Ectodermal cell (in vitro differentiated cells): ENCODE measurements at regions not wholly inside any gene's neighbourhood (a gene's known extent, or its start where the extent isn't known, plus 50 kb on each side); places are given as distances from the start of the nearest gene placed in this dataset.
"Not testable (repeated sequence)": the region's sequence is repeated elsewhere in the genome, so short reads cannot be mapped to it uniquely, and the experiment has no call there.

Source experiments
- H3K27ac ChIP-seq: 2 replicates; pipeline ENCODE4 v1.7.0; 2013; ENCODE audit warnings: mild to moderate bottlenecking, low read depth, low read length; ENCODE audit not compliant: insufficient read depth, poor library complexity, severe bottlenecking
- H3K27me3 ChIP-seq: 2 replicates; pipeline ENCODE4 v1.7.0; 2013; ENCODE audit warnings: mild to moderate bottlenecking, low read length; ENCODE audit not compliant: insufficient read depth, control insufficient read depth, poor library complexity, severe bottlenecking
- H3K36me3 ChIP-seq: one replicate; pipeline ENCODE4 v1.7.0; 2013; ENCODE audit warnings: low read length; ENCODE audit not compliant: control insufficient read depth, insufficient read depth
- H3K4me1 ChIP-seq: one replicate; pipeline ENCODE4 v1.7.0; 2013; ENCODE audit warnings: low read length; ENCODE audit not compliant: control insufficient read depth, insufficient read depth
- H3K4me3 ChIP-seq: 2 replicates; pipeline ENCODE4 v1.7.0; 2013; ENCODE audit warnings: low read depth, low read length, control low read depth; ENCODE audit not compliant: insufficient read depth
- H3K9me3 ChIP-seq: 2 replicates; pipeline ENCODE4 v1.7.0; 2013; ENCODE audit warnings: mild to moderate bottlenecking, low read length, moderate library complexity; ENCODE audit not compliant: control insufficient read depth
- WGBS, 2 experiments: methylation state at CpG; one replicate each; pipeline ENCODE4 v1.1.7; 2013; ENCODE audit warnings: missing lambda C conversion rate in 2 of 2; 5-methylcytosine and 5-hydroxymethylcytosine counted together

- no peaks in the 10 kb centered on the region for H3K9me3 ChIP-seq
- no peaks in the 10 kb centered on the region for H3K27me3 ChIP-seq
Observed at GRCh38 chr1:195867638-195868037, 740.6 kb downstream of the KCNT2 start.

DNA sequence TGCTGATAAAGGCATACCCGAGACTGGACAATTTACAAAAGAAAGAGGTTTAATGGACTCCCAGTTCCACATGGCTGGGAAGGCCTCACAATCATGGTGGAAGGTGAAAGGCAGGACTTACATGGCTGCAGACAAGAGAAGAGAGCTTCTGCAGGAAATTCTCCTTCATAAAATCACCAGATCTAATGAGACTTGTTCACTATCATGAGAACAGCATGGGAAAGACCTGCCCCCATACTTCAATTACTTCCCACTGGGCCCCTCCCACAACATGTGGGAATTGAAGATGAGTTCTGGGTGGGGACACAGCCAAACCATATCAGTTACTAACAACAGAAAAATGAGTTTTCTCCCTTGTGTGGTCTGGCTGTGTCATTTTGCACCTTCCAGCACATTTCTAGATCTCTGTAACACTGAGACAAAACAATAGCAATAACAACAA, 741.4 kb downstream of the KCNT2 start:
- Histone ChIP-seq H3K36me3 (no peaks in the 10 kb centered on the region), H3K27me3 (no peaks in the 10 kb centered on the region), H3K27ac (no peak overlapping the region), H3K4me1 (no peaks in the 10 kb centered on the region), H3K4me3 (no peak overlapping the region), H3K9me3 (no peaks in the 10 kb centered on the region)
- WGBS, 2 experiments: 94% methylated on average over 1 of the region's 1 CpG

More at GRCh38 chr1:195867638-195868037, 740.6 kb downstream of the KCNT2 start:
- no peak overlapping the region for H3K4me3 ChIP-seq
- no peaks in the 10 kb centered on the region for H3K4me1 ChIP-seq
- H3K27ac ChIP-seq: no peak overlapping the region
- no peaks in the 10 kb centered on the region for H3K36me3 ChIP-seq

GRCh38 chr1:195866091-195866780, 742.0 kb downstream of the KCNT2 start:
- H3K36me3 ChIP-seq: no peaks in the 10 kb centered on the region
- no peaks in the 10 kb centered on the region for H3K27me3 ChIP-seq
- 85 to 91% methylated on average over 5 to 6 of the region's 6 CpGs for WGBS, 2 experiments
- no peak overlapping the region for H3K27ac ChIP-seq
- H3K9me3 ChIP-seq: no peaks in the 10 kb centered on the region
- no peaks in the 10 kb centered on the region for H3K4me1 ChIP-seq
- no peak overlapping the region for H3K4me3 ChIP-seq

- Histone ChIP-seq H3K4me3 (no peak overlapping the region), H3K9me3 (no peaks in the 10 kb centered on the region), H3K36me3 (no peaks in the 10 kb centered on the region), H3K4me1 (peaks cover 3% of the 10 kb centered on the region), H3K27me3 (no peaks in the 10 kb centered on the region), H3K27ac (no peak overlapping the region)
- 78% methylated on average over 2 of the region's 2 CpGs; no CpG with 5 or more reads in 1 of the 2 experiments for WGBS, 2 experiments
Observed at GRCh38 chr1:195851804-195852203, 756.4 kb downstream of the KCNT2 start.

DNA sequence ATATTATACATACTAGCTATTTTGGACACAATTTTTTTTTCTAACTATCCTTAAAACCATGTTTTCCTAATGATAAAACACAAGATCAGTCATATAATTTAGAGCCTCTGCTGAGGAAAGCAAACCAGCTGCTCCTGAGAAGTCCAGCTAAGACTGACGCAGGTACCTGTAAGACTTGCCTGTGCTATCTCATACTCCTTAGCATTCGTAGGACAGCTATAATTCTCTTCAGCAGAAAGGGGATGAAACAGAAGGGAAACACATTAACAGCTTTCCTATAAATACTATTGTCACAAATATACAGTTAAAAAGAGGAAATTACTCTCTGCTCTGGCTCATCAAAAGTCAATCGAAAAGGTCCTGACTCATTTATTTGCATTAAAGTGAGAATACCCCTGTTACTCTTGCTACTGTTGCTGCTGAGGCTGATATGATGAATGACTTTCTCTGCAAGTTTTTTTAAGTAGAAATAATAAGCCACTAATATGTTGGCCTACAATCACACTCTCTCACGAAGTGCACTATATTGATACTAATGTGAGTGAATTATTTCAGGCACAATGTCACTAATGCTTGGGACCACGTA, 757.1 kb downstream of the KCNT2 start:
- no peaks in the 10 kb centered on the region for H3K36me3 ChIP-seq
- H3K4me1 ChIP-seq: peaks cover 3% of the 10 kb centered on the region
- H3K27ac ChIP-seq: no peak overlapping the region
- no peak overlapping the region for H3K4me3 ChIP-seq
- no peaks in the 10 kb centered on the region for H3K27me3 ChIP-seq
- WGBS, 2 experiments: 83 to 89% methylated on average over 3 of the region's 5 CpGs
- H3K9me3 ChIP-seq: no peaks in the 10 kb centered on the region

- no peak overlapping the region for H3K27ac ChIP-seq
- H3K27me3 ChIP-seq: no peaks in the 10 kb centered on the region
- no peaks in the 10 kb centered on the region for H3K9me3 ChIP-seq
- H3K4me1 ChIP-seq: peaks cover 3% of the 10 kb centered on the region
- WGBS, 2 experiments: 100% methylated on average over 1 of the region's 1 CpG
- H3K4me3 ChIP-seq: no peak overlapping the region
- H3K36me3 ChIP-seq: no peaks in the 10 kb centered on the region
Observed at GRCh38 chr1:195849180-195849579, 759.1 kb downstream of the KCNT2 start.

DNA sequence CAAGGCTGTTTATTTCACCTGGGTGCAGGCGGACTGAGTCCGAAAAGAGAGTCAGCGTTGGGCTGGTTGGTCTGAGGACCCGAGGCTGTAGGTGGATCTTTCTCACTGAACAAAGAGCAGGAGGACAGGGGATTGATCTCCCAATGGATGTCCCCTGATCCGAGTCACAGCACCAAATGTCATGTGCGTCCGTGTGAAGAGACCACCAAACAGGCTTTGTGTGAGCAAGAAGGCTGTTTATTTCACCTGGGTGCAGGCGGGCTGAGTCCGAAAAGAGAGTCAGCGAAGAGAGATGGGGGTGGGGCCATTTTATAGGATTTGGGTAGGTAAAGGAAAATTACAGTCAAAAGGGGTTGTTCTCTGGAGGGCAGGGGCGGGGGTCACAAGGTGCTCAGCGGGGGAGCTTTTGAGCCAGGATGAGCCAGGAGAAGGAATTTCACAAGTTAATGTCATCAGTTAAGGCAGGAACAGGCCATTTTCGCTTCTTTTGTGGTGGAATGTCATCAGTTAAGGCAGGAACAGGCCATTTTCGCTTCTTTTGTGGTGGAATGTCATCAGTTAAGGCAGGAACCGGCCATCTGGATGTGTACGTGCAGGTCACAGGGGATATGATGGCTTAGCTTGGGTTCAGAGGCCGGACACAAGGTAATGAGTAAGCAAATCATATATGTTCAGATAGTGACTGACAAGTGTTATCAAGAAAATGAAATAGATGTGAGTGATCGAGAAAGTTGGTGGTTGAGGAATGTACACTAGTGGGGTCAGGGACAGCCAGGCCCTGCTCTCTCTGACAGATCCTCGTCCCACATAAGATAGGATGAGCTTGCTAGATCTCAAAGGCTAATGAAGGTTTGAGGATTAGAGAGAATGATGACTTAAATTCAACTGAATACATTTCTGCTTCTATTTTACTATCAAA, 760.0 kb downstream of the KCNT2 start:
- H3K4me3 ChIP-seq, H3K36me3 ChIP-seq, H3K9me3 ChIP-seq, H3K27me3 ChIP-seq, H3K4me1 ChIP-seq: not testable (repeated sequence)
- WGBS, 2 experiments: 28 to 29% methylated on average over 19 of the region's 19 CpGs
- peak overlapping the region; percentile 36 for H3K27ac ChIP-seq

GRCh38 chr1:195831789-195832188, 776.5 kb downstream of the KCNT2 start:
- no peak overlapping the region for H3K4me3 ChIP-seq
- H3K4me1 ChIP-seq: peaks cover 3% of the 10 kb centered on the region
- 96 to 99% methylated on average over 3 to 4 of the region's 4 CpGs for WGBS, 2 experiments
- no peaks in the 10 kb centered on the region for H3K36me3 ChIP-seq
- no peaks in the 10 kb centered on the region for H3K27me3 ChIP-seq
- no peak overlapping the region for H3K27ac ChIP-seq
- H3K9me3 ChIP-seq: no peaks in the 10 kb centered on the region

GRCh38 chr1:195828325-195828724, 779.9 kb downstream of the KCNT2 start:
- Histone ChIP-seq H3K36me3 (no peaks in the 10 kb centered on the region), H3K4me3 (no peak overlapping the region), H3K27me3 (no peaks in the 10 kb centered on the region), H3K4me1 (peaks cover 3% of the 10 kb centered on the region), H3K9me3 (no peaks in the 10 kb centered on the region), H3K27ac (no peak overlapping the region)

DNA sequence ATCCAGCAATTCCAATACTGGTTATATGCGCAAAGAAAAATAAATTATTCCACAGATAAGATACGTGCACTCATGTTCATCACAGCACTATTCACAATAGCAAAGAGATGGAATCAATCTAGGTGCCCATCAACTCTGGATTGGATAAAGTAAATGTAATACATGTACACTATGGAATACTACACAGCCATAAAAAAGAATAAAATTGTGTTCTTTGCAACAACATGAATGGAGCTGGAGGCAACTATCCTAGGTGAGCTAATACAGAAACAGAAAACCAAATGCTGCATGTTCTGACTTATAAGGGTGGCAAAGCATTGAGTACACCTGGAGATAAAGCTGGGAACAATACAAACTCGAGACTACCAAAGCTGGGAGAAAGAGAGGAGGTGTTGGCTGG, 787.3 kb downstream of the KCNT2 start:
- H3K36me3 ChIP-seq: no peaks in the 10 kb centered on the region
- no peaks in the 10 kb centered on the region for H3K27me3 ChIP-seq
- H3K4me3 ChIP-seq: no peak overlapping the region
- no peaks in the 10 kb centered on the region for H3K4me1 ChIP-seq
- no peak overlapping the region for H3K27ac ChIP-seq
- H3K9me3 ChIP-seq: no peaks in the 10 kb centered on the region
- WGBS, 2 experiments: 97 to 100% methylated on average over 3 of the region's 3 CpGs
